Transverse colon (tissue), 4 donors: ENCODE measurements at regions not wholly inside any gene's neighbourhood (a gene's known extent, or its start where the extent isn't known, plus 50 kb on each side); places are given as distances from the start of the nearest gene placed in this dataset.

Experiments used
- DNase-seq: peaks from one replicate; pipeline ENCODE4 v3.0.0-alpha.2; 2019
- H3K27ac ChIP-seq, 4 donors: fragments of 200-600 bp; sonication (generic); 2 replicates each; pipeline ENCODE4 v1.5.1; 2016 to 2018; ENCODE audit warnings: inconsistent platforms in 4 of 4
- H3K27me3 ChIP-seq: fragments of 200-600 bp; sonication (generic); 2 replicates; pipeline ENCODE4 v1.5.1; 2017; ENCODE audit warnings: inconsistent platforms
- H3K36me3 ChIP-seq, 4 donors: fragments of 200-600 bp; sonication (generic); 2 replicates each; pipeline ENCODE4 v1.5.1; 2017 to 2019; ENCODE audit warnings: inconsistent platforms in 4 of 4
- H3K4me1 ChIP-seq, 4 donors: fragments of 200-600 bp; sonication (generic); 2 replicates each; pipeline ENCODE4 v1.5.1; 2017 to 2020; ENCODE audit warnings: inconsistent platforms in 4 of 4
- H3K4me3 ChIP-seq, 4 donors: fragments of 200-600 bp; sonication (generic); 1 replicate in 1 of 4; 2 replicates in 3 of 4; pipeline versions ENCODE4 v1.5.1 to v1.6.1; 2017 to 2019; ENCODE audit warnings: inconsistent platforms in 4 of 4
- H3K9me3 ChIP-seq, 2 donors: fragments of 200-600 bp; sonication (generic); 2 replicates each; pipeline ENCODE4 v1.5.1; 2017 to 2019; ENCODE audit warnings: inconsistent platforms in 2 of 2
- CTCF ChIP-seq, 5 experiments: fragments of 200-600 bp in 3 of 5; fragments of 450-650 bp in 2 of 5; sonication (generic) in 3 of 5; IDR thresholded peaks; 1 replicate in 2 of 5; 2 replicates in 3 of 5; pipeline ENCODE4 v1.5.1; 2016 to 2017; ENCODE audit warnings: antibody characterized with exemption in 5 of 5, inconsistent platforms in 3 of 5, mild to moderate bottlenecking in 2 of 5, moderate library complexity in 1 of 5
- EP300 ChIP-seq: sonication (generic); formaldehyde crosslinking; IDR thresholded peaks from one replicate; pipeline ENCODE4 v1.6.1; 2017; ENCODE audit warnings: antibody characterized with exemption, low read depth
- POLR2A ChIP-seq: fragments of 450-650 bp; IDR thresholded peaks from one replicate; pipeline ENCODE4 v1.6.1; 2016; ENCODE audit warnings: antibody characterized with exemption, mild to moderate bottlenecking, moderate library complexity
- POLR2AphosphoS5 ChIP-seq, 3 donors: sonication (generic); formaldehyde crosslinking; IDR thresholded peaks; one replicate each; pipeline ENCODE4 v1.6.1; 2016; ENCODE audit warnings: antibody characterized with exemption in 3 of 3
- WGBS, 2 donors: methylation state at CpG; one replicate each; pipeline ENCODE4 v1.1.5; 2018; ENCODE audit warnings: low coverage in 1 of 2; 5-methylcytosine and 5-hydroxymethylcytosine counted together
- in situ Hi-C, 4 donors: fragments of 200-750 bp; cut with MboI; loops; one replicate each; pipeline versions ENCODE4 v1.15.0 to v1.15.1; 2017; ENCODE audit warnings: low sequenced_read_pairs in 3 of 4, low pct_ligation_motif_present in 1 of 4, low pct_unique_long_range_greater_than_20kb in 1 of 4
- intact Hi-C: fragments of 100-400 bp; cut with DNase I; formaldehyde crosslinking; loops from one replicate; pipeline ENCODE4 v1.15.1; 2023; ENCODE audit warnings: low total_unique reads

GRCh38 chr5:118253225-118254061, 734.9 kb downstream of the DTWD2 start:
- Histone ChIP-seq H3K27ac (no peak overlapping the region), H3K9me3 (peaks cover 19 to 27% of the 10 kb centered on the region in 2 donors), H3K27me3 (no peaks in the 10 kb centered on the region), H3K36me3 (peaks cover 0 to 1% (median 0%) of the 10 kb centered on the region in 4 donors), H3K4me3 (no peak overlapping the region), H3K4me1 (no peaks in the 10 kb centered on the region)
- intact Hi-C loops (no loop called here), in situ Hi-C loops (no loop called here)
- WGBS, 2 donors = 30 to 35% methylated on average over 2 of the region's 2 CpGs
- DNase-seq = no peak
- TF ChIP-seq EP300 (no peak), POLR2A (no peak), POLR2AphosphoS5 (IDR thresholded peaks at IDR 0.05) (no peak), CTCF (IDR thresholded peaks at IDR 0.05) (no peak)

DNA sequence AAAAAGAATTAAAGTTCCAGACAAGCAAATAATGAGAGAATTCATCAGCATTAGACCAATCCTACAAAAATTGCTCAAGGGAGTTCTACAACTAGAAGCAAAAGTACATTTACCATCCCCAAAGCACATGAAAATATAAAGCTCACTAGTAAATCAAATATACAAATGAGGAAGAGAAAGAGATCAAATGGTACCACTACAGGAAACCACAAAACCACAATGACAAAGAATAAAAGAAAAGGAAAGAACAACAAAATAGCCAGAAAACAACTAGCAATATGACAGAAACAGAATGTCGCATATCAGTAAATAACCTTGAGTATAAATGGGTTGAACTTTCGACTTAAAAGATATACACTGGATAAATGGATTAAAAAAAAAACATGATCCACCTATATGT, 739.0 kb downstream of the DTWD2 start:
- Histone ChIP-seq H3K4me3 (no peak overlapping the region), H3K27me3 (no peaks in the 10 kb centered on the region), H3K4me1 (no peaks in the 10 kb centered on the region), H3K36me3 (no peaks in the 10 kb centered on the region), H3K9me3 (peaks cover 19 to 27% of the 10 kb centered on the region in 2 donors), H3K27ac (no peak overlapping the region)
- in situ Hi-C loops = no loop called here
- WGBS, 2 donors = 58 to 66% methylated on average over 2 of the region's 2 CpGs
- intact Hi-C loops = no loop called here
- TF ChIP-seq POLR2AphosphoS5 (IDR thresholded peaks at IDR 0.05) (no peak), EP300 (no peak), CTCF (IDR thresholded peaks at IDR 0.05) (no peak), POLR2A (no peak)
- DNase-seq = no peak

- H3K4me1 ChIP-seq = no peaks in the 10 kb centered on the region
- in situ Hi-C loops = no loop called here
- H3K27me3 ChIP-seq = no peaks in the 10 kb centered on the region
- intact Hi-C loops = no loop called here
- no peak overlapping the region for H3K27ac ChIP-seq
- no peak overlapping the region for H3K4me3 ChIP-seq
- H3K36me3 ChIP-seq = no peaks in the 10 kb centered on the region
- no peak for TF ChIP-seq EP300
- no peak for TF ChIP-seq POLR2AphosphoS5 (IDR thresholded peaks at IDR 0.05)
- no peak for TF ChIP-seq CTCF (IDR thresholded peaks at IDR 0.05)
- TF ChIP-seq POLR2A = no peak
- peaks cover 19 to 27% of the 10 kb centered on the region in 2 donors for H3K9me3 ChIP-seq
- WGBS, 2 donors = 85% methylated on average over 4 of the region's 4 CpGs; no CpG with 5 or more reads in 1 of the 2 donors
- no peak for DNase-seq
Observed at GRCh38 chr5:118247458-118247857, 740.9 kb downstream of the DTWD2 start.

DNA sequence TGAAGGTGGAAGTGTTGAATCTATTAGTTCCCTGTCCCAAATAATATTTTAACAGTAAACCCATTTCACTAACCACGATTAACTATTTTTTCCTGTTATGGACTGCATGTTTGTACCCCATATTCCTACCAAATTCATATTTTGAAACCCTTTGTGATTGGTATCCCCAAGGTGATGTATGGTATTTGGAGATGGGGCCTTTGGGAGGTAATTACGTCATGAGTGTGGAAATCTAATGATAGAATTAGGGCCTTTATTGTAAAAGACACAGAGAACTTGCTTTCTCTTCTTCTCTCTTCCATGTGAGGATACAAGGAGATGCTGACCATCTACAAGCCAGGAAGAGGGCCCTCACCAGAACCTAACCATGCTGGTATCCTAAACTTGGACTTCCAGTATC, 744.7 kb downstream of the DTWD2 start:
- no peaks in the 10 kb centered on the region for H3K36me3 ChIP-seq
- H3K27me3 ChIP-seq = no peaks in the 10 kb centered on the region
- TF ChIP-seq POLR2A (no peak), CTCF (IDR thresholded peaks at IDR 0.05) (no peak), EP300 (no peak), POLR2AphosphoS5 (IDR thresholded peaks at IDR 0.05) (no peak)
- DNase-seq = no peak
- no peak overlapping the region for H3K27ac ChIP-seq
- peaks cover 0 to under 1% of the 10 kb centered on the region in 2 donors for H3K9me3 ChIP-seq
- H3K4me3 ChIP-seq = no peak overlapping the region
- H3K4me1 ChIP-seq = no peaks in the 10 kb centered on the region
- intact Hi-C loops (no loop called here), in situ Hi-C loops (no loop called here)
- 48 to 70% methylated on average over 2 of the region's 2 CpGs for WGBS, 2 donors
